ENCODE measurements at regions not wholly inside any gene's neighbourhood (a gene's known extent, or its start where the extent isn't known, plus 50 kb on each side); places are given as distances from the start of the nearest gene placed in this dataset.

DNA sequence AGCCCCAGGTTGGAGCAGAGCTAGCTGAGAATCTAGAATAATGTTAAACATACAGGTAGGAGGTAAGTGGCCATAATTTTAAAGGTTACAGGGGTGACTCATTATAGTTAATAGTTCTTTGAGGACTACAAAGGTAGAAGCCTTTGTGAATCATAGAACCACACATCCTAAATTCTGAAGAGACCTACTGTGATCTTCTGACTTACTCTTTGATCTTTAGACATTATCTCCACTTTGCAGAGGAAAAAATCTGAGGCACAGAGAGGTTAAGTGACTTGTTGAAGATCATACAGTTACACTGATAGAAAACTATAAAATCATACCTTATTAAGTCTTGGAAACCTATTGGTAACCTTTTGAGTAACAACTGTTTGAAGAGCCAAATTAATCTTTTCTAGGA, 1051.3 kb upstream of the NRXN1 start:
- no peak overlapping the region for H2AFZ ChIP-seq (ENCODE audit: low read length)
- H3K36me3 ChIP-seq (replicated peaks; ENCODE audit: insufficient read depth, low read length), result no peaks in the 10 kb centered on the region
- H3F3A ChIP-seq (ENCODE audit: insufficient read depth, low read length), result no peaks in the 10 kb centered on the region
- H4K20me1 ChIP-seq (ENCODE audit: insufficient read depth, low read length), result no peaks in the 10 kb centered on the region
- no peaks in the 10 kb centered on the region for H3K9me3 ChIP-seq (replicated peaks; ENCODE audit: insufficient read depth, low read length)
- no peaks in the 10 kb centered on the region for H3K79me2 ChIP-seq (ENCODE audit: low read length)
- no peak overlapping the region for H3K4me2 ChIP-seq (ENCODE audit: low read depth, low read length)
- no peak overlapping the region for H3K27ac ChIP-seq (ENCODE audit: low read length)
- no peak overlapping the region for H3K9ac ChIP-seq (ENCODE audit: low read length)
- DNase-seq, result no peak
- no peaks in the 10 kb centered on the region for H3K9me2 ChIP-seq (replicated peaks; ENCODE audit: insufficient read depth, low read length)
- H3K4me1 ChIP-seq (ENCODE audit: low read length), result no peaks in the 10 kb centered on the region
- no peaks in the 10 kb centered on the region for H3K27me3 ChIP-seq (replicated peaks; ENCODE audit: insufficient read depth, low read length)
- H3K4me3 ChIP-seq (ENCODE audit: low read length), result no peak overlapping the region
- TF ChIP-seq, protein P1, sequence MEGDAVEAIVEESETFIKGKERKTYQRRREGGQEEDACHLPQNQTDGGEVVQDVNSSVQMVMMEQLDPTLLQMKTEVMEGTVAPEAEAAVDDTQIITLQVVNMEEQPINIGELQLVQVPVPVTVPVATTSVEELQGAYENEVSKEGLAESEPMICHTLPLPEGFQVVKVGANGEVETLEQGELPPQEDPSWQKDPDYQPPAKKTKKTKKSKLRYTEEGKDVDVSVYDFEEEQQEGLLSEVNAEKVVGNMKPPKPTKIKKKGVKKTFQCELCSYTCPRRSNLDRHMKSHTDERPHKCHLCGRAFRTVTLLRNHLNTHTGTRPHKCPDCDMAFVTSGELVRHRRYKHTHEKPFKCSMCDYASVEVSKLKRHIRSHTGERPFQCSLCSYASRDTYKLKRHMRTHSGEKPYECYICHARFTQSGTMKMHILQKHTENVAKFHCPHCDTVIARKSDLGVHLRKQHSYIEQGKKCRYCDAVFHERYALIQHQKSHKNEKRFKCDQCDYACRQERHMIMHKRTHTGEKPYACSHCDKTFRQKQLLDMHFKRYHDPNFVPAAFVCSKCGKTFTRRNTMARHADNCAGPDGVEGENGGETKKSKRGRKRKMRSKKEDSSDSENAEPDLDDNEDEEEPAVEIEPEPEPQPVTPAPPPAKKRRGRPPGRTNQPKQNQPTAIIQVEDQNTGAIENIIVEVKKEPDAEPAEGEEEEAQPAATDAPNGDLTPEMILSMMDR (IDR thresholded peaks at IDR 0.05; ENCODE audit: low read length), result no peak
- TF ChIP-seq EZH2 (optimal IDR thresholded peaks at IDR 0.05; ENCODE audit: low read depth, low read length) (no peak), EZH2phosphoT487 (IDR thresholded peaks at IDR 0.05; ENCODE audit: low read length) (no peak)

DNA sequence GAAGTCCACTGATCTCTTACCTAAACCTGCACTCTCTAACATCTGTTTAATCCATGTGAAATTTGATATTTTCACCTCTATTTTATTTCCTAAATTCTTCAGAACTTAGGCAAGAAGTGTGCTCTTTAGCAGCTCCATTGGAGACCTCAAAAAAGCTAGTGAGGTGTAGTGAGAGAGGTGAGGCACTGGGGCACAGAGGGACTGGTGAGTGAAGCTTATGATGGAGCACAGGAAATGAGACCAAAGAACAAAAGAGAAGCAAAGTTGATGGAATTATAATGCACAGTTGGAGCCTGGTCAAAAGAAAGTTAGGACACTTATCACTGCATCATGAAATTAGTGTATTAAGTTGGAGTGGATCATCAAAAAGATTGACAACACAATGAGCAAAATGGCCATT, 1050.7 kb upstream of the NRXN1 start:
- H2AFZ ChIP-seq (ENCODE audit: low read length), result no peak overlapping the region
- DNase-seq, result no peak

DNA sequence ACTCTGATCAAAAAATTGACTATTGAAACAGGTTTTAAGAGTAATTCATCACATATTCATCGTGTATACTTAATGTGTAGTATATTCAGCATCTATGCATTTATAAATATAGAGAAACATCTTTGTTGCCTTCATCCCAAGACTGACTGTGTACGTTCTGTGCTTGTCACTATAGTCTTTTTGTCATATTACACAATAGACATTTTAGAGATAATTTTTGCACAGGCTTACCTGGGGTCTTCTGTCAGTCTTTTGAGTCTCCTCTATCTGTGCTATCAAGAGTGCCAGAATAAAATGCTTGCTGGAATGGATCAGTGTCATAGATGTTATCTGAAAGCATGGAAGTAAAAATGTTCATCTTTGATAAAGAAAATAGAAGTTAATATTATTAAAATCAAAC, 1047.7 kb upstream of the NRXN1 start:
- Histone ChIP-seq H3K27me3 (replicated peaks; ENCODE audit: insufficient read depth, low read length) (no peaks in the 10 kb centered on the region), H3K79me2 (ENCODE audit: low read length) (no peaks in the 10 kb centered on the region), H3K9me3 (replicated peaks; ENCODE audit: insufficient read depth, low read length) (no peaks in the 10 kb centered on the region), H3K4me1 (ENCODE audit: low read length) (no peaks in the 10 kb centered on the region), H2AFZ (ENCODE audit: low read length) (no peak overlapping the region), H3K4me2 (ENCODE audit: low read depth, low read length) (no peak overlapping the region), H3K4me3 (ENCODE audit: low read length) (no peak overlapping the region), H3K9me2 (replicated peaks; ENCODE audit: insufficient read depth, low read length) (no peaks in the 10 kb centered on the region), H3K27ac (ENCODE audit: low read length) (no peak overlapping the region), H3K36me3 (replicated peaks; ENCODE audit: insufficient read depth, low read length) (no peaks in the 10 kb centered on the region), H3K9ac (ENCODE audit: low read length) (no peak overlapping the region), H3F3A (ENCODE audit: insufficient read depth, low read length) (no peaks in the 10 kb centered on the region), H4K20me1 (ENCODE audit: insufficient read depth, low read length) (no peaks in the 10 kb centered on the region)
- TF ChIP-seq EZH2 (optimal IDR thresholded peaks at IDR 0.05; ENCODE audit: low read depth, low read length) (no peak), EZH2phosphoT487 (IDR thresholded peaks at IDR 0.05; ENCODE audit: low read length) (no peak)
- TF ChIP-seq, protein P1 (IDR thresholded peaks at IDR 0.05; ENCODE audit: low read length), result no peak
- no peak for DNase-seq

More for the DNA sequence above, 1050.7 kb upstream of the NRXN1 start:
- no peaks in the 10 kb centered on the region for H3K79me2 ChIP-seq (ENCODE audit: low read length)
- H3K9me3 ChIP-seq (replicated peaks; ENCODE audit: insufficient read depth, low read length), result no peaks in the 10 kb centered on the region
- H3K9ac ChIP-seq (ENCODE audit: low read length), result no peak overlapping the region
- no peaks in the 10 kb centered on the region for H3F3A ChIP-seq (ENCODE audit: insufficient read depth, low read length)
- no peaks in the 10 kb centered on the region for H4K20me1 ChIP-seq (ENCODE audit: insufficient read depth, low read length)
- TF ChIP-seq EZH2phosphoT487 (IDR thresholded peaks at IDR 0.05; ENCODE audit: low read length) (no peak), EZH2 (optimal IDR thresholded peaks at IDR 0.05; ENCODE audit: low read depth, low read length) (no peak)
- TF ChIP-seq, protein P1 (IDR thresholded peaks at IDR 0.05; ENCODE audit: low read length), result no peak
- no peak overlapping the region for H3K27ac ChIP-seq (ENCODE audit: low read length)
- no peak overlapping the region for H3K4me3 ChIP-seq (ENCODE audit: low read length)
- no peaks in the 10 kb centered on the region for H3K4me1 ChIP-seq (ENCODE audit: low read length)
- H3K36me3 ChIP-seq (replicated peaks; ENCODE audit: insufficient read depth, low read length), result no peaks in the 10 kb centered on the region
- H3K9me2 ChIP-seq (replicated peaks; ENCODE audit: insufficient read depth, low read length), result no peaks in the 10 kb centered on the region
- H3K27me3 ChIP-seq (replicated peaks; ENCODE audit: insufficient read depth, low read length), result no peaks in the 10 kb centered on the region
- no peak overlapping the region for H3K4me2 ChIP-seq (ENCODE audit: low read depth, low read length)
